HUDEP-2 (cell line): ENCODE measurements at regions not wholly inside any gene's neighbourhood (a gene's known extent, or its start where the extent isn't known, plus 50 kb on each side); places are given as distances from the start of the nearest gene placed in this dataset.

Experiments used
- DNase-seq, 76 experiments: peaks; one replicate each; lab custom pipeline; 2025; ENCODE audit not compliant: unreplicated experiment in 76 of 76; lab: John Stamatoyannopoulos, UW

DNA sequence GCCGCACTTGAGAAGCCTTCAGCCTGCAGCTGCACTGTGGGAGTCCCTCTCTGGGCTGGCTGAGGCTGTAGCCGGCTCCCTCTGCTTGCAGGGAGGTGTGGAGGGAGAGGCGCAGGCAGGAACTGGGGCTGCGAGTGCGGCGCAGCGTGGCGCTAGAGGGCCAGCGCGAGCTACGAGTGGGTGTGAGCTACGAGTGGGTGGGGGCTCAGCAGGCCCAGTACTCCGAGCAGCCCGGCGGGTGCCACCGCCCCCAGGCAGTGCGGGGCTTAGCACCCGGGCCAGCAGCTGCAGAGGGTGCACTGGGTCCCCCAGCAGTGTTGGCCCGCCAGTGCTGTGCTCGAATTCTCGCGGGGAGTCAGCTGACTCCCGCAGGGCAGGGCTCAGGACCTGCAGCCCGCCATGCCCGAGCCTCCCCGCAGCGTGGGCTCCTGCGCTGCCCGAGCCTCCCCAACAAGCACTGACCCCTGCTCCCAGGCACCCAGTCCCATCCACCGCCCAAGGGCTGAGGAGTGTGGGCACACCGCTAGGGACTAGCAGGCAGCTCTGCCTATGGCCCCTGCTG is 1620.1 kb downstream of the BRINP3 start:
- no peak for DNase-seq

DNA sequence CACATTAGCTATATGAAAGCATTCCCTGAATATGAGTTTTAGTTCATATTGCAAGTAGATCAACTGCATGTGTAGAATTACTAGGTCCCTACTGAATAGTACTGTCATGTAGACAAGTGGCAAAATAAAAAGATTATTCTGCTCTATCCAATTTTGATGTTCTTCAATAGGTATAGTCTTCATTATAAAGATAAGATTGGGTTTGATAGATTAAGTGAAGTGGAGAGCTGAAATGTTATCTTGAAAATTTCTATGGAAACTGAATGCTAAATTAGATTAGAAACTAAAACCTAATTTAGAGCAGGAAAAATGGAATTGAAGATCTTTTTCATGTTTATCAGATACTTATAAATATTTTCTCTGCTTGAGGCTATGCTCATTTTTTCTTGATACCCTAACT is 1610.0 kb downstream of the BRINP3 start:
- DNase-seq: no peak

DNA sequence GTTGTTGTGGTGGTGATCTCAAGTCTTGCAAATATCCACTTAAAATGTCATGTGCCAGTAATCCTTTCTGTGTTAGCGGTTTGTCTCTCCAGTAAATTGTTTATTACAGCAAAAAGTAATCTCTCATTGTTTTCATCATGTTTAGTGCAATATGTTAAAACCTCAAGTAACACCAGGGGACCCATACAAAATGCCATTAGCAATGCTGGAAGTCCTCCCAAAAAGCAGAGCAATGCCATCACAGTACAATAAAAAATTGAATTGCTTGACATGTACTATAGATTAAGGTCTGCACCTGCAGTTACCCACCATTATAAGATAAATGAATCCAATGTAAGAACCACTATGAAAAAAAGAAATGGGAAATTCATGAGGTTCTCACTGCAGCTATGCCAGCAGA is 1606.5 kb downstream of the BRINP3 start:
- no peak for DNase-seq

DNA sequence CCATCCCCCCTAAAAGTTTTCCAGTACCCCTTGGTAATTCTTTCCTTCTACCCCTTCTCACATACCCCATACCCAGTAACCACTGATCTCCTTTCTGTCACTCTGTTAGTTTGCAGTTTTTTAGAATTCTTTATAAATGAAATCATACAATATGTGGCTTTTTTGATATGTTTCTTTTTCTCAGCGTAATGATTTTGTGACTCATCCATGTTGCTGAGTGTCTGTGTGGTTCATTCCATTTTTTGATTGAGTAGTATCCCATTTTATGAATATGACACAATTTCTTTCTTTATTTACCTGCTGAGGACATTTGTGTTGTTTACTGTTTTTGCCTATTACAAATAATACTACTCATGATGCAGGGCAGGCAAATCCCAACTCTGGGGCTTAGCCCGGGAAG is 1605.3 kb downstream of the BRINP3 start:
- no peak for DNase-seq

DNA sequence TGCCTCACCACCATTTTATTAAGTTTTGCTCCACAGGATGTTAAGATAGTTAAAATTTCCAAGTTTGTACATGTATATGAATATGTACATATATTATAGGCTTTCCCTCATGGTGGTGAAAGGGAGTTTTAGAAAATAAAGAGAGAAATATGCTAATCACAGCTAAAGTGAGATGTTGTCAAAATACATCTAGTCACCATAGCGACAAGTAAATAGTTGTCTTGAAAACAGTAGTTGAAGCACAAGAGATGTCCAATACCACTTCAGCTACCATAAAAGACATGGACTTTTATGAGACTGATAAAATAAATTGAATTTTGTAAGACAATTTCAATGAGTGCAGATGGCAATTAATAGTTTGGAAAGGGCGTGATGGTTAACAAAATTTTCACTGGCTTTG is 1600.0 kb downstream of the BRINP3 start:
- no peak for DNase-seq

DNA sequence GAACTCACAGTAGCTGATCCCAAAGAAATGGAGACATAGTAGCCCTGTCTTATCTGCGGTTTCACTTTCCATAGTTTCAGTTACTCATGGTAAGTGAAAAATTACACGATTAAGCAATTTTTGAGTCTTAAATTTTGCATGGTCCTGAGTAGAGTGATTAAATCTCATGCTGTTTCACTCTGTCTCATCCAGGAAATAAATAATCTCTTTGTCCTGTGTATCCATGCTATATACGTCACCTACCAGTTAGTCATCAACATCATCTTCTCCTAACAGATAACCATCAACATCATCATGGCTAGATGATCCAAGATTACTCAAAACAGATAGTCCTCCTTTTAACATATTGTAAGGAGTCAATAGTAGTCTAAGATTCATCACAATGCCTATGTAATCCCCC is 1589.3 kb downstream of the BRINP3 start:
- no peak for DNase-seq

DNA sequence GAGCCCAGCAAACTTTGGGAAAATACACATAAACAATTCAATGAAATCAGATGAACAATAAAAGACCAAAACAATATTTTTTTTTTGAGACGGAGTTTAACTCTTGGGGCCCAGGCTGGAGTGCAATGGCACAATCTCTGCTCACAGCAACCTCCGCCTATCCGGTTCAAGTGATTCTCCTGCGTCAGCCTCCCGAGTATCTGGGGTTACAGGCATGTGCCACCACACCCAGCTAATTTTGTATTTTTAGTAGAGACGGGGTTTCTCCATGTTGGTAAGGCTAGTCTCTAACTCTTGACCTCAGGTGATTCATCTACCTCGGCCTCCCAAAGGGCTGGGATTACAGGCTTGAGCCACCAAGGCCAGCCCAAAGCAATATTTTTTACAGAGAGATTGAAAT is 1588.5 kb downstream of the BRINP3 start:
- DNase-seq: no peak

DNA sequence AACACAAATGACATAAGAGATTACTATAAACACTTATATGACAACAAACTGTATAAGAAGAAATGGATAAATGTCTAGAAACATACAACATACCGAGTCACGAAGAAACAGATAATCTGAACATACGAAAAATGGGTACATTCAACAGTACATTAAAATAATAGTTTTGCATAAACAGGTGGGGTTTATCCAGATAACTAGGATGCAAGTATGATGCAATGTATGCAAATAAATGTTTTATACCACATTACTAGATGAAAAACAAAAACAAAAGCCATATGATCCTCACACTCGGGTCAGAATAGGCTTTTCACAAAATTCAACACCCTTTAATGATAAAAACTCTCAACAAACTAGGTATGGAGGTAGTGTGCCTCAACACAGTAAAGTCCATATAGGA is 1585.7 kb downstream of the BRINP3 start:
- DNase-seq: no peak

DNA sequence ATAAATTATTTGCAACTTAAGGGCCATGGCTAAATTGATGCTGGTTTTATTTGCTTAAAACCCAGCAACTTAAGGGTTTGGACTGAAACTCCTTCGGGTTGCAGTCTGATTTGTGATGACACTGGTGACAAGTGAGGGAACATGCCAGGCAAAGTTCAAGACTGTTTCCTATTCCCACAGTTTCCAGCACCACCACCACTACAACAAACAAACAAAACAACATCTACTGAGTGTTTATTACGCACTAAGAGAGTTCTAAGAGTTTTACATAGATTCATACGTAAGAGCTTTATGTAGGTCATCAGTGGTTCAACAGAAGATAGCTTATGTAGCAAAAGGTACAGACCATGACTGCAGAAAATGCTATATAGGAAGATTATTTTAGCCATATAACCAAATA is 1582.1 kb downstream of the BRINP3 start:
- no peak for DNase-seq

DNA sequence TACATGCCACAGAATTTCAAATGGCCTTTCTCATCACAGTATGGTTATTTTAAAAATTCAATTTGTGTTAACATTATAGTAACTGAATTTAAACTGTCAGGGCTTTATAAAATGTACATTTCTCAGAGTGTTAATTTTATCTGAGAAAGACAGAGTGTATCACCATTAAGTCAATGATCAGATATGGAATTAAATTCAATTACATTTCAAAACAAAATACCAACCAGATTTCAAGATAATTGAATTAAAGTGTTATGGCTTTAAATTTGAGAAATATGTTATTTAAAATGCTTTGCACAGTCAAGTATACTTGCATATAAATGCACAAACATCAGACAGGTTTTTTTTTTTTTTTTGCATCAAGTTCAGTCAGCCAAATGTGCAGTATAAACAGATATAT is 1574.4 kb downstream of the BRINP3 start:
- DNase-seq: no peak

DNA sequence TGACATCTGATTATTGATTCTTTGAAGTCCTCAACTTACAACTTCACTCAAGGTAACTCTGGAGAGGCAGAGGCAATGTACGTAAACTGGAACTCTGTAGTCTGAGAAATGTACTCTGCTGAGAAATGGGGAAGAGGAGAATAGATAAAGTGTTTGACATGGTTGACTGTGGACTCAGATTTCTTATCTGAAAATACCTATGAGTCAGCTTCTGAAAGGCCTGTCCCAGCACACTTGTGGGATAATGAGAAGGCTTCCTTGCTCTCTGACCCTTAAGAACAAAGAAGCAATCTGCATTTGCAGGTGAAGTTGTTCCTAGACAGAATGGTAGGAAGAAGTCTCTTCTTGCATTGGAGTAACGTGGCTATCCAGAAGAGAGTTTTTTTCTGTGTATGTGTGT is 1573.5 kb downstream of the BRINP3 start:
- DNase-seq: peak in 1 of 76 experiments; percentile 9

DNA sequence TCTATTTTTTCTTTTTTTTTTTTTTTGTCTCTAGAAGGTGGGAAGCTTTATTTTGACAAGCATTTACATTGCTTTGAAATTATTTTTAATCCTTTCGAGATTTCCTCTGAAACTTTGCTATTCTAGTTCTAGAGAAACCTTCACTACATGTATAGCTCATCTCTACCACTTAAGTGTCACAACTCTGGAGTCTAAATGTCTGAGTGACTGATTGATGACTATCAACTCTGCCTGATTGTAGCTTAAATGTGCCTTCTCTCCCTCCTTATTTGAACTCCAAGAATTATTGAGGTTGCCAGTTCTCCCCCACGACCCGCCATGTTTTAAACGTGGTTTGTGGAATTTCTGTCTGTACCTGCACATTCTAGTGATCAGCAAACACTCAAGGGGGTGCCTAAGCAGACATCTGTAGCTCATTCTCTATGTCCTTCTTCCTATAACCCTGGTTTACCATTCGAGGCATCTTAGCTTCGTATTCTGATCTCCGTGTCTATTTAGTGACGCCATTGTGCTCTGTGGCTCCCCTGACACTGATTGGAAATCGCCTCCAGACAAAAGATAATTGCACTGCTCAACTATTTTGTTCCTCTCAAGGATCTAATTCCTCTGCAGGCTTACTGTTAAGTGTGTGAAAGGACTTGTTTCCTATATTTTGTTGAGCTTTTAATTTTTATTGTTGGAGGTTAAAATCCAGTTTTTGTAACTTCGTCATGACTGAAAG is 1570.6 kb downstream of the BRINP3 start:
- DNase-seq: no peak

DNA sequence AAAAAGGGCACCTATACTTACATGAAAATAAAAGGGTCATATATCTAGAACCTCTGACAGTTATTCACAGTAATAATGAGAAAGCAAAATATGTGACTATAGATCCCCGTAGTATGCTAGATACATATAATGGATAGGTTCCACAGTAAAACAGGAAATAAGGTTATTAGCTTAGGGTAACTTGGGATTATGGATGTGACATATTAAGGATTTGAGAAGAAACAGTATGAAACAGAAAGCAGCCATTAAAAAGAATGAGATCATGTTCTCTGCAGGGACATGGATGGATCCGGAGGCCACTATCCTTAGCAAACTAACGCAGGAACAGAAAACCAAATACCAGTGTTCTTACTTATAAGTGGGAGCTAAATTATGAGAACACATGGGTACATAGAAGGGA is 1547.3 kb downstream of the BRINP3 start:
- DNase-seq: no peak

DNA sequence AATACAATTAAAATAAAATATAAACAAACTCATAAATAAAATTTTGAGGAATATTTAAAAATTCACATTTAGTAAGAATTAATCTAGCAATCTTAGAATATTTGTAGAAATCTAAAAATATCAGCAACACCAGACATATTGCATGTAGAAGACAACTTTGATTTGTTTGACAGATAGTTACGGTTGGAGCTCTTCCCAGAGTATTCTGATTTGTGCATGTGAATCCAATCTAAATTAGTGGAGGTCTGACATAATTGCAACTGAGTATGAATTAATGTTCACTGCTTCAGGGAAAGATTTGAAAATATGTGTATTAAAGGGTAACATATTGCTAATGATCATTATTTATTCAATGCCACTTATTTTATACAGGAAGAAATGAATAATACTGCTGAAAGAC is 1546.2 kb downstream of the BRINP3 start:
- DNase-seq: no peak

DNA sequence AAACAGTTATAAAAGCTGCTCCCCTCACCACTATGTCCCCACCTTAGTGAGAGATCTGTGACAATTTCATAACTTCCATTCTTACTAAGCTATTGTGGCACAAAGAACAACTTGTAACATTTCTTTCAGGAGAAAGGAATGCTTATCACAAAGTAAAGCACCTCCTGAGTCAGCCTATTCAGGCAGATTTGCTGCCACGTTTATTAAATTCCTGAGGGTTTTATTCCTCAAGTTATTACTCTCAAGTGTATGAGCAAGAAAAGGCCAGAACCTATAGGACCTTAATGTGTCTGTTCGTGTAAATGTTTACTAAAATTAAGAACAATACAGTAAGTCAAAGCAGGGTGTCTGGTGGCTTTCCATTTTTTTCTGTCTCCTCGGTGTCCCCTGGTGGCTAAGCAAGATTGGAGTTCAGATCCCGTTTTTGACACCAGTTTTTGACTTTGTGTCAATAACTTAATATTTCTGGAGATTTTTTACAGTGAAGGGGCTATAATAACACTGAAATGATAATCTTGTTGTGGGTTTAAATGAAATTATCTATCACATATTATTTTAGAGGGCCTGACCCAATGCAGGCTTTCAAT is 1539.6 kb downstream of the BRINP3 start:
- no peak for DNase-seq

DNA sequence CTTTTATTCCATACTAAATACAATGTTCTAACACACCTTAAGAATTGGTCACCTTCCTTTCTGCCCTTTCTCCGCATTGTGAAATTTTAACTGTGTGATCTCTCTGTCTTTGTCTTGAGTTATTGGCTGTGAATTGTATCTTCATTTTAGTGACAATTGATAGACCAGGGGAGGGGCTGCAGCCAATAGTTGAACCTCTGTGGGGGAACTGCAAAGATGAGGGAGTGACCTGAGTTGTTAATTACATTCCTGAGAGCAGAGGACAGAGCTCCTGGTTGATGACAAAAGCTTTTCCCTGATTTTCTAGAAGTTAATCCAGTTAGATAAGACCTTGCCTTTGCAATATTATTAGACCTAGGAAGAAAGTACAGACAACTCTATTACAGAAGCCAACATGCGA is 1535.7 kb downstream of the BRINP3 start:
- no peak for DNase-seq

DNA sequence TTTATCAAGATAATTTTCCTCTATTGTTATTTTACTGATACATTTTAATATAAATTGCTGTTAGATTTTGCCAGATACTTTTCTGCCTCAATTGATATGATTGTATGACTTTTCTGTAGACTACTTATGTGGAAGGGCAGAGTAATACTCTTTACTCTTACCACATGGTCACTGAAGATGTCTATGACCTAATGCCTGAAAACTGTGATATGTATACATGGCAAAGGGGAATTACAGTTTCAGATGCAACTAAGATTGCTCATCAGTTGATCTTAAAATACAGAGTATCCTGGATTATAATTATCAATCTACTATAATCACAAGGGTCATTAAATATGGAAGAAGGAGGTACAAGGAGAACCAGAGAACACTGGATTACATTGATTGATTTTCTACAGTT is 1528.0 kb downstream of the BRINP3 start:
- DNase-seq: no peak

DNA sequence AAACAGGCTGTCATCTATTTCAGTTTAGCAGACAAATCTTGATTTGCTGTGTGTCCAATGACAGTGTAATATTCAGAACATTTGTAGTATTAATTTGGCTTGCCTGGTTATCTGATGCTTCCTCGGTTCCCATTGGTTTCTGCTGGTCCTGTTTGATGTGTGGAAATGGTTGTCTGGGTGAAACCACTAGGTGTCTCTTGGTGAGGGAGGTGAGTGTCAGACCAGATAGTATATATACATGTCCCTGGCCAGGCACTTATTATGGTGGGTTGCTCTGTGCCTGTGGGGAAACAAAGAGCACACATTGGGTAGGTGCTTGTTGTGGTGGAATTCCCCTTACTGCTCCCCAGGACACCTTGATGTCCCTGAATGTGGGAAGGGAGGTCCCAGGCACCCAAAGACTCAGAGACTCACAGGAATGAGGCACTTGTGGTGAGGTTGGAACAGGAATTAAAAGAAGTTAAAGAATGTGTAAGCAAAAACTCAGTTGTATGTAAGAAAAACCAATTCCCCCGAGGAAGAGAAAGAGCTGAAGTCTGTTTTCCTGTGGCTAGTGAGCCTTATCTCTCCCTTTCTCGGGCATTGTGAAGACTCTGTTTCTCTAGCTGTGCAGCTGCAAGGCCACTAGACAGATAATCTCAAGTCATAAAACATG is 1519.1 kb downstream of the BRINP3 start:
- DNase-seq: no peak

DNA sequence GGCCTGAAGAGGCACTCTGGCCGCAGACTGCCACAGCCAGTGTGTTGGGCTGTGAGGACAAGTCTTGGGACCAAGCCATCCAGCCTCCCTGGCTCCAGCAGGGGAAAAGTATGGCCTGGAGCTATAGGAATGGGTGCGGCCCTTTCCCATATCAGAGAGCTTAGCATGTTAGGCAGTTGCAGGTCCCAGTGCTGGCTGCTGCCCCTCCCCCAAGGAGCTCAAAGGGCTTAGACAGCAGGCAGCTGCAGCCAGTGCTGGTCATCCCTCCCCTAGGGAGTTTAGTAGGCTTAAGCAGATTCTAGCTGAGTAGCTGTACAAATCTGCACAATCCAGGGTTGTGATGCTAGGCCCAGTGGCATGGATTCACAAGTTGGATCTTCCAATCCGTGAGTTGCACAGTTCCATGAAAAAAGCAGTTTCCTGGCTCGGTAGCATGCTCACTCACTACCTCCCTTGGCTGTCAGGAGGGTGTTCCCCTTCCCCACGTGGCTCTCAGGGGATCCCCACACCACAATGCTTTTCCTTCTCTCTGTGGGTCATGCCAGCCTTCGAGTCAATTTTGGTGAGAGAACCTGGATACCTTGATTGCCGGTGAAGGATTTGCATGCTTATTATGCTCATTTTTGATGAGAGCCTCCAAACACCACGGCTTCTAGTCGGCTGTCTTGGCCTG is 1490.8 kb downstream of the BRINP3 start:
- DNase-seq: no peak

DNA sequence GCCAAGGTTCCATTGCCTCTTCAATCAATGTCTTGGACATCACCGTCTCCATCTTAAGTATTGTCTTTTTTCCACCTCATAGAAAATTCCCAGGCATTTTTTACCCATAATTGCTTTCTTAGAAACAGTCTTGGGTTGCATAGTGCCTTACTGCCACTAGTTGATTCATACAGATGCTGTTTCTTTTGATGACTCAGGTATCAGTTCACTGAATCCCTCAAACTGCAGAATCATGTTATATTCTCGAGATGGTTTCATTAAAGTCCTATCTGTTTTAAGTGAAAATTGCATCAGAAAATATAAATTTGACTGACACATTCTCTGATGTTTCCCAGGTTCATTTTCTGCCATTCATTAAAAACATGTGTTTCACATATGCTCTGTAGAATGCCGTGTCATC is 1489.1 kb downstream of the BRINP3 start:
- no peak for DNase-seq

DNA sequence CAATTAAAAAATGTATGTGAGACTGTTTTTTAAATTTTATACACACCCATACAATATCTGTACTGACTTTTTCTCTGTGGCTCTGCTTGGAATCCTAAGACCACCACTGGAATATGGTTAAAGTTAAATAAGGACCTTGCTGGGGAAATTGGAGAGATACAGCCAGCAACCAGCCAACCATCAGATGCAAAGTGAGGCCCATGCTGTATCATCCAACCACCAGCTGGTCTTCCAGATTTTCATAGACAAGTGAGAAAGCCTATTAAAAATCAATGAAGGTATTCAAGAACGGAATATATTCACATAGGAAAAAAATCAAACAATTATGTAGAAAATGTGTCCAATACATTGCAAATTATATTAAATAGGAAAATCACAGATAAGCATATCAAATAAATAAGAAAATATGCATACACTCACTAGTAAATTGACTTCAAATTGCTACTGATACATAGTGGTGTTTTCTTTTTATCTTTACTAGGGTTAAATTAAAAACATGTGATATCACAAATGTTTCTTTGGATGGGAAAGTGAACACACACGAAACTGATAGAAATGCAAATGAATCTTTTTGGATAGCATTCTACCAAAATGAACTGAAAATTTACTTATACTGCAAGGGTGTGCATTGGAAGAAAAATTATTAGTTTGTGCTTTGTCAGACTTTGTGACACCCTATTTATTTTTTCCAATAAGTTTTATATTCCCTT is 1486.3 kb downstream of the BRINP3 start:
- DNase-seq: no peak
